ENCODE measurements at regions not wholly inside any gene's neighbourhood (a gene's known extent, or its start where the extent isn't known, plus 50 kb on each side); places are given as distances from the start of the nearest gene placed in this dataset.

GRCh38 chr14:100416921-100417860 lies 94.1 kb downstream of the SLC25A47 start:
- ChIA-PET RAD21 (ENCODE audit: low non-redundant PET in 1 of 2, low total read pairs in 2 of 2, uncharacterized antibody in 2 of 2, unreplicated experiment in 2 of 2) (interaction anchor here (0.8 to 1.7 kb wide), 13 partner anchors 21 to 236 kb away, joined by 3 to 21 read pairs (median 5); no protein-coding TSS in a partner anchor), POLR2A (interaction anchor here (0.8 to 0.9 kb wide), 2 partner anchors 228 to 236 kb away, joined by 3 read pairs; no protein-coding TSS in a partner anchor), CTCF (interaction anchor here (0.8 to 3.6 kb wide), 16 partner anchors 8 to 483 kb away, joined by 3 to 49 read pairs (median 6); no protein-coding TSS in a partner anchor)
- TF ChIP-seq POLR2A (IDR thresholded peaks at IDR 0.05; ENCODE audit: borderline replicate concordance, extremely low read depth, insufficient read depth, insufficient read length) (no peak), RAD21 (IDR thresholded peaks at IDR 0.05; ENCODE audit: low read depth) (peak; percentile 93), EGR1 (IDR thresholded peaks at IDR 0.05; ENCODE audit: low read depth) (no peak), CTCF (IDR thresholded peaks at IDR 0.05 in 2 of 3, conservative IDR thresholded peaks at IDR 0.05 in 1 of 3; ENCODE audit: borderline replicate concordance in 1 of 3, insufficient read depth in 1 of 3, low read depth in 2 of 3, low read length in 2 of 3) (peak; percentile 71 to 90 (median 84); a peak in 5 of 6 replicates), JUND (IDR thresholded peaks at IDR 0.05) (peak; percentile 30; the same call in 1 of the 2 replicates), CBX3 (IDR thresholded peaks at IDR 0.05; ENCODE audit: low read depth) (0 out of 2 replicates have a peak, but pooled peaks have one; percentile 4)
- Histone ChIP-seq H3K9me3 (ENCODE audit: control insufficient read depth in 1 of 2, insufficient read depth in 1 of 2, low read depth in 1 of 2, low read length in 2 of 2) (no peaks in the 10 kb centered on the region), H3K36me3 (ENCODE audit: control insufficient read depth in 1 of 2, insufficient read depth in 2 of 2, low read length in 2 of 2) (no peaks in the 10 kb centered on the region), H3K27ac (ENCODE audit: low read depth, low read length) (peak overlapping the region; percentile 58), H2AFZ (ENCODE audit: low read depth, low read length, poor library complexity, severe bottlenecking) (no peak overlapping the region), H3K79me2 (ENCODE audit: insufficient read depth, low read length) (no peaks in the 10 kb centered on the region), H3K4me3 (replicated peaks in 1 of 2; ENCODE audit: low read depth in 1 of 2, low read length in 2 of 2) (no peak overlapping the region), H3K27me3 (ENCODE audit: insufficient read depth, low read length) (no peaks in the 10 kb centered on the region), H3K9ac (ENCODE audit: low read length) (peak overlapping the region; percentile 34), H3K4me2 (ENCODE audit: low read length) (peak overlapping the region; percentile 57), H3K4me1 (ENCODE audit: control insufficient read depth in 1 of 2, insufficient read depth in 2 of 2, low read length in 2 of 2) (peaks cover 18 to 25% of the 10 kb centered on the region in 2 experiments), H4K20me1 (ENCODE audit: insufficient read depth) (no peaks in the 10 kb centered on the region), H3K9me2 (ENCODE audit: insufficient read depth) (no peaks in the 10 kb centered on the region)
- intact Hi-C loops (cut with micrococcal nuclease) = loop anchor here (1.0 to 10.0 kb wide), 5 partner anchors 32 to 488 kb away; partner anchors contain the start of gene RTL1
- BruUV-seq (replicated peaks) = no TSS peak
- DNase-seq (ENCODE audit: low read depth, low spot score) = peak; percentile 63
- peak; percentile 97 for ATAC-seq

Data from HCT116 (cell line).